ENCODE measurements at regions not wholly inside any gene's neighbourhood (a gene's known extent, or its start where the extent isn't known, plus 50 kb on each side); places are given as distances from the start of the nearest gene placed in this dataset.

DNA sequence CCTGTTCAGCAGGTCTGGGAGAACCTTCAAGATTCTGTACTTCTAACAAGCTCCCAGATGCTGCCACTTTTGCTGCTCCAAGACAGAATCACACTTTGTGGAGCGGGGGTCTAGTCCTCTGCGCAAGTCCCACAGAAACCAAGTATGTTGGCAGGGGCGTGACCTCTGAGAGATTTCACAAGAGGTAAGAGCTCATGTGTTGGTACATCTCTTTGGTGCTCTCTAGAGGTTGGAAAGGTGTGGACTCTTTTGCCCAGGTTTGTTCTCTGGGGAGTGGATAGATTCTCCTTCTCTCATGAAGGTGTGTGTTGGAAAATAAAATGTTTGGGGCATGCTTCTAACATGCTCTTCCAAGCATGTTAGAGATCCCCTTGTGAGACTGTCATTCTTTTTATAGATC, 340.9 kb upstream of the IRAK1BP1 start:
- intact Hi-C loops (cut with DNase I; ENCODE audit: low total_unique reads) = no loop called here
- 79 to 100% (median 91%) methylated on average over 2 to 3 of the region's 3 CpGs for WGBS, 5 donors
- no peak overlapping the region for H3K4me3 ChIP-seq
- no peaks in the 10 kb centered on the region for H3K36me3 ChIP-seq
- no peak for TF ChIP-seq POLR2A (IDR thresholded peaks at IDR 0.05)
- no peak for TF ChIP-seq EP300 (IDR thresholded peaks at IDR 0.05)
- TF ChIP-seq POLR2AphosphoS5 (IDR thresholded peaks at IDR 0.05) = no peak
- TF ChIP-seq, protein P1, sequence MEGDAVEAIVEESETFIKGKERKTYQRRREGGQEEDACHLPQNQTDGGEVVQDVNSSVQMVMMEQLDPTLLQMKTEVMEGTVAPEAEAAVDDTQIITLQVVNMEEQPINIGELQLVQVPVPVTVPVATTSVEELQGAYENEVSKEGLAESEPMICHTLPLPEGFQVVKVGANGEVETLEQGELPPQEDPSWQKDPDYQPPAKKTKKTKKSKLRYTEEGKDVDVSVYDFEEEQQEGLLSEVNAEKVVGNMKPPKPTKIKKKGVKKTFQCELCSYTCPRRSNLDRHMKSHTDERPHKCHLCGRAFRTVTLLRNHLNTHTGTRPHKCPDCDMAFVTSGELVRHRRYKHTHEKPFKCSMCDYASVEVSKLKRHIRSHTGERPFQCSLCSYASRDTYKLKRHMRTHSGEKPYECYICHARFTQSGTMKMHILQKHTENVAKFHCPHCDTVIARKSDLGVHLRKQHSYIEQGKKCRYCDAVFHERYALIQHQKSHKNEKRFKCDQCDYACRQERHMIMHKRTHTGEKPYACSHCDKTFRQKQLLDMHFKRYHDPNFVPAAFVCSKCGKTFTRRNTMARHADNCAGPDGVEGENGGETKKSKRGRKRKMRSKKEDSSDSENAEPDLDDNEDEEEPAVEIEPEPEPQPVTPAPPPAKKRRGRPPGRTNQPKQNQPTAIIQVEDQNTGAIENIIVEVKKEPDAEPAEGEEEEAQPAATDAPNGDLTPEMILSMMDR (IDR thresholded peaks at IDR 0.05) = no peak
- H3K27ac ChIP-seq = no peak overlapping the region
- H3K27me3 ChIP-seq = no peaks in the 10 kb centered on the region
- no peaks in the 10 kb centered on the region for H3K4me1 ChIP-seq
- no peak for DNase-seq
- H3K9me3 ChIP-seq = no peaks in the 10 kb centered on the region

DNA sequence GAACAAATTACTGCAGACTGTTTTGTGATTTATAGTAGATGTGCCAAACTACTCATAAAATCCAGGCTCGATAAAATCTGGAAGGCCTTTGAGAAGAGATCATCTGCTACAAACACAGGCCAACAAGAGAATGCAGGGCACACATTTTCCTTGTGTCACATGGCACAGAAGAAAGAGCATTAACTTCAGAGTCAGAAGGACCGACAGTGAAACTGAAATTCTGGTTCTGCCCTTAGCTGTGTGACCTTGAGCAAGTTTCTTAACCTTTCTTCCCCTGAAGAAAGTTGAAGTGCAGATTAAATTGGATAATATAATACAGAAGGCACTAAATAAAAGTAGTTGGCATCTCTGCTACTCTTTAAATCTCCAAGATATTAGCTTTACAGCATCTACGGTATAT, 338.4 kb upstream of the IRAK1BP1 start:
- Histone ChIP-seq H3K27me3 (no peaks in the 10 kb centered on the region), H3K4me1 (no peaks in the 10 kb centered on the region), H3K9me3 (no peaks in the 10 kb centered on the region), H3K27ac (no peak overlapping the region), H3K4me3 (no peak overlapping the region), H3K36me3 (no peaks in the 10 kb centered on the region)
- WGBS, 5 donors = 79 to 90% (median 88%) methylated on average over 3 of the region's 3 CpGs
- no peak for DNase-seq
- intact Hi-C loops (cut with DNase I; ENCODE audit: low total_unique reads) = no loop called here
- no peak for TF ChIP-seq POLR2AphosphoS5 (IDR thresholded peaks at IDR 0.05)
- TF ChIP-seq, protein P1 (IDR thresholded peaks at IDR 0.05) = no peak
- TF ChIP-seq EP300 (IDR thresholded peaks at IDR 0.05) = no peak
- no peak for TF ChIP-seq POLR2A (IDR thresholded peaks at IDR 0.05)

DNA sequence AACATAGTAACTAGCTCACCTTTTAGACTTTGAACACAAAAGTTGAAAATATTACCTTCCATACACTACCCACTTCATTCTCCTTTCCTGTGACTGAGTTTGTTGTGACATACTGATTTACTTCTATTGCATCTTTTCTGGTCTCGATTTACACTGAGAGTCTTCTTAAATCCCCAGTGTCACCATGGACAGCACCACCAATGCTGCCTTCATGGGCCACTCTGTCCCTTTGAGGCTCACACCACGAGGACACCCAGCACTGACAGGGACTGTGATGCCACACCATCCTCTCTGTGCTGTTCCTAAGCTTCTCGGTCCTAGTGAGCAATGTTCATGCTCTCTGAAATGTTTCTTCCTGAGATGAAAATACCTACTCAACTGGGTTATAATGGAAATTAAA, 337.1 kb upstream of the IRAK1BP1 start:
- Histone ChIP-seq H3K9me3 (no peaks in the 10 kb centered on the region), H3K4me1 (no peaks in the 10 kb centered on the region), H3K27me3 (no peaks in the 10 kb centered on the region), H3K4me3 (no peak overlapping the region), H3K27ac (no peak overlapping the region), H3K36me3 (no peaks in the 10 kb centered on the region)
- no peak for DNase-seq
- TF ChIP-seq POLR2AphosphoS5 (IDR thresholded peaks at IDR 0.05) = no peak
- TF ChIP-seq EP300 (IDR thresholded peaks at IDR 0.05) = no peak
- TF ChIP-seq, protein P1 (IDR thresholded peaks at IDR 0.05) = no peak
- no peak for TF ChIP-seq POLR2A (IDR thresholded peaks at IDR 0.05)
- 52 to 63% (median 57%) methylated on average over 3 of the region's 3 CpGs for WGBS, 5 donors
- intact Hi-C loops (cut with DNase I; ENCODE audit: low total_unique reads) = no loop called here

DNA sequence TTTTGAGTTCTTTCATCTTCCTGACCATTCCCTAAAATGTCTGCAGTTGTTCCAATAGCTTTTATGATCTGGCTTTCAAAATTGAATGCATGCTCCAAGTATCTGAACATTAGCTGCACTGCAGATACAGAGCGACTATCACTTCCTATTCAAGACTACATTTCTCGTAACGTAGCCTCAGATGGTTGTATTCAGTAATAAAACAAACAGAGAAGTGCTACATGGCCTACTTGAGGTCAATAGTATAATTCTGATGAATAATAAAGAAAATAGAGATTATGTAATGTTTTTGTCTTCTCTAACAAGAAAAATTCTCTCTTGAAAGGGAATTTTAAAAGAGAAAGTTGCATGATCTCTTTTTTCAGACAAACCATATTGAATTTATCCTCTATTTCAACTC, 333.9 kb upstream of the IRAK1BP1 start:
- Histone ChIP-seq H3K27ac (no peak overlapping the region), H3K4me1 (no peaks in the 10 kb centered on the region), H3K9me3 (no peaks in the 10 kb centered on the region), H3K36me3 (no peaks in the 10 kb centered on the region), H3K4me3 (no peak overlapping the region), H3K27me3 (no peaks in the 10 kb centered on the region)
- 75 to 83% (median 81%) methylated on average over 3 of the region's 3 CpGs for WGBS, 5 donors
- DNase-seq = no peak
- intact Hi-C loops (cut with DNase I; ENCODE audit: low total_unique reads) = no loop called here
- TF ChIP-seq, protein P1 (IDR thresholded peaks at IDR 0.05) = no peak

DNA sequence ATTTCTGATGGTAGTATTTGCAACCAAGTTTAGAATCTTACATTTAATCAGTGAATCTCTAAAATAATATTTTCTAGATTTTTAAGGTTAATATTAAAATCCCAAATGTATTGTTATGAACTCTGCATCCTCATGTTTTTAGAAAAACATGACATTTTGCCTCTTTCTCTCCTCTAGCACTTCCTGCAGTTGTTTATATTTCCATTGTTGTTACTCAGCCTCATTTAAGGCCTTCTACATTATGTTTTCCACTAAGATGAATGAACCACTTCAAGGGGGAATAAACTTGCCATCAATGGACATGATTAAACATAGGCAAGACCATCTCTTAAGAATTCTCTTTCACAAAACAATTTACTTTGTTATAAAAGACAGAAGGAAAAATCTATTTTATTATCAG, 333.5 kb upstream of the IRAK1BP1 start:
- Histone ChIP-seq H3K9me3 (no peaks in the 10 kb centered on the region), H3K4me3 (no peak overlapping the region), H3K27me3 (no peaks in the 10 kb centered on the region), H3K36me3 (no peaks in the 10 kb centered on the region), H3K4me1 (no peaks in the 10 kb centered on the region), H3K27ac (no peak overlapping the region)
- DNase-seq = no peak
- no peak for TF ChIP-seq POLR2A (IDR thresholded peaks at IDR 0.05)
- no peak for TF ChIP-seq EP300 (IDR thresholded peaks at IDR 0.05)
- no peak for TF ChIP-seq POLR2AphosphoS5 (IDR thresholded peaks at IDR 0.05)
- TF ChIP-seq, protein P1 (IDR thresholded peaks at IDR 0.05) = no peak
- intact Hi-C loops (cut with DNase I; ENCODE audit: low total_unique reads) = no loop called here
